Lung (tissue), 11 donors: ENCODE measurements at regions not wholly inside any gene's neighbourhood (a gene's known extent, or its start where the extent isn't known, plus 50 kb on each side); places are given as distances from the start of the nearest gene placed in this dataset.

Experiments used
- ATAC-seq: fragments of 200-7000 bp; cut with Tn5 transposase; one replicate; pipeline ENCODE4 v1.9.1; 2020; ENCODE audit warnings: moderate number of reproducible peaks; ENCODE audit not compliant: insufficient read depth, low FRiP score
- DNase-seq, 3 donors: peaks; one replicate each; pipeline ENCODE4 v3.0.0-alpha.2; 2013 to 2017
- H3K27ac ChIP-seq, 2 donors: one replicate each; pipeline ENCODE4 v1.5.1; 2013; ENCODE audit warnings: mild to moderate bottlenecking in 2 of 2, moderate library complexity in 2 of 2, control low read depth in 1 of 2, inconsistent platforms in 1 of 2, low read depth in 1 of 2, low read length in 1 of 2
- H3K27me3 ChIP-seq, 3 donors: one replicate each; pipeline ENCODE4 v1.5.1; 2013; ENCODE audit warnings: low read length in 2 of 3; ENCODE audit not compliant: control insufficient read depth in 3 of 3, insufficient read depth in 3 of 3
- H3K36me3 ChIP-seq, 4 donors: one replicate each; pipeline ENCODE4 v1.5.1; 2013; ENCODE audit warnings: low read length in 4 of 4, mild to moderate bottlenecking in 1 of 4, moderate library complexity in 1 of 4; ENCODE audit not compliant: control insufficient read depth in 4 of 4, insufficient read depth in 4 of 4
- H3K4me1 ChIP-seq, 5 donors: one replicate each; pipeline ENCODE4 v1.5.1; 2013; ENCODE audit warnings: low read length in 5 of 5, mild to moderate bottlenecking in 2 of 5, moderate library complexity in 1 of 5; ENCODE audit not compliant: control insufficient read depth in 5 of 5, insufficient read depth in 5 of 5
- H3K4me3 ChIP-seq: one replicate; pipeline ENCODE4 v1.5.1; 2013; ENCODE audit warnings: mild to moderate bottlenecking, control low read depth, moderate library complexity
- H3K9ac ChIP-seq, 2 donors: one replicate each; pipeline ENCODE4 v1.5.1; 2013; ENCODE audit warnings: low read length in 2 of 2, control low read depth in 1 of 2; ENCODE audit not compliant: insufficient read depth in 1 of 2
- H3K9me3 ChIP-seq, 4 donors: one replicate each; pipeline ENCODE4 v1.5.1; 2013; ENCODE audit warnings: low read length in 3 of 4, mild to moderate bottlenecking in 1 of 4, moderate library complexity in 1 of 4; ENCODE audit not compliant: control insufficient read depth in 4 of 4, insufficient read depth in 3 of 4
- WGBS, 2 donors: extraction: QIAGEN DNeasy Blood & Tissue Kit; methylation state at CpG; one replicate each; pipeline ENCODE4 v1.1.7; 2013; 5-methylcytosine and 5-hydroxymethylcytosine counted together
- TF ChIP-seq, protein P1 (sequence below): IDR thresholded peaks from 2 replicates; pipeline ENCODE4 v1.5.1; 2012; ENCODE audit warnings: mild to moderate bottlenecking; ENCODE audit errors: control extremely low read depth, extremely low read depth
- donor health status: control.
- donor health status: control.
- donor health status: Bipolar disorder and iron deficiency.
- donor health status: healthy.
- donor health status: DM: yes; HTN: yes; CAD: no.

DNA sequence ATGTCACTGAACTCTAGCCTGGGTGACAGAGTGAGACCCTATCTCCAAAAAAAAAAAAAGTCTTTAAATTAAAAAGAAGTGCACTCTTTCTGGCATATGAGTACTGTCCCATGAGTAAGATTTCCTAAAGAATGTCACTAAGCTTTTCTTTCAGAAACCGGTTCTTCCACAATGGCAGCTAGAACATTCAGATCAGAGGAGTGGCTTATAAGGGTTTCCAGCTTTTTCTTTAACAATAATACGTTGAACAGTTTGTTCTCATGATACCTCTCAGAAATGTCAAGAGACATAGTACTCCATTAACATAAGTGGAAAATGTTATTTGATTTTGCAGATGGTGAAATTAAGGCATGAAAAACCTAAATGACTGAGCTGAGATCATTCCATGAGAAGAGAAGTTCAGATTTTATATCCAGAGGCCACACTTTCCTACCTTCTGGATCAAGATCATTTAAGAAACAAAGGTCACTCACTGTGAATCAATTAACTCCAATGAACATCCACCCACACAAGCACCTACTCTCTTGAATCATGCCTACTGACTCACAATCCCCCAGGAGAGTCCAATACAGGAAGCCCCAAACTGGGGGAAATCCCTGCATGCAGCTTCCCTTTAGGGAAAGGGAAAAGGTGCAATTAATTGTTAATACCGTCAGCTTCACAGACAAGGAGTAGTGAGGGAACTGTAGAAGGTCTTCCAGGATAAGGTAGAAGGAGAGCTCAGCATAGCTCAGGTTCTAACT, 86.9 kb downstream of the SPTSSA start:
- DNase-seq: peak in 2 of 3 donors; percentile 74 to 86
- no peak overlapping the region for H3K9ac ChIP-seq
- TF ChIP-seq, protein P1, sequence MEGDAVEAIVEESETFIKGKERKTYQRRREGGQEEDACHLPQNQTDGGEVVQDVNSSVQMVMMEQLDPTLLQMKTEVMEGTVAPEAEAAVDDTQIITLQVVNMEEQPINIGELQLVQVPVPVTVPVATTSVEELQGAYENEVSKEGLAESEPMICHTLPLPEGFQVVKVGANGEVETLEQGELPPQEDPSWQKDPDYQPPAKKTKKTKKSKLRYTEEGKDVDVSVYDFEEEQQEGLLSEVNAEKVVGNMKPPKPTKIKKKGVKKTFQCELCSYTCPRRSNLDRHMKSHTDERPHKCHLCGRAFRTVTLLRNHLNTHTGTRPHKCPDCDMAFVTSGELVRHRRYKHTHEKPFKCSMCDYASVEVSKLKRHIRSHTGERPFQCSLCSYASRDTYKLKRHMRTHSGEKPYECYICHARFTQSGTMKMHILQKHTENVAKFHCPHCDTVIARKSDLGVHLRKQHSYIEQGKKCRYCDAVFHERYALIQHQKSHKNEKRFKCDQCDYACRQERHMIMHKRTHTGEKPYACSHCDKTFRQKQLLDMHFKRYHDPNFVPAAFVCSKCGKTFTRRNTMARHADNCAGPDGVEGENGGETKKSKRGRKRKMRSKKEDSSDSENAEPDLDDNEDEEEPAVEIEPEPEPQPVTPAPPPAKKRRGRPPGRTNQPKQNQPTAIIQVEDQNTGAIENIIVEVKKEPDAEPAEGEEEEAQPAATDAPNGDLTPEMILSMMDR: no peak
- peaks cover 0 to 9% (median 0%) of the 10 kb centered on the region in 5 donors for H3K4me1 ChIP-seq
- H3K27me3 ChIP-seq: no peaks in the 10 kb centered on the region
- 52 to 79% methylated on average over 3 of the region's 3 CpGs for WGBS, 2 donors
- no peaks in the 10 kb centered on the region for H3K9me3 ChIP-seq
- peak; percentile 55 for ATAC-seq
- no peak overlapping the region for H3K4me3 ChIP-seq
- H3K27ac ChIP-seq: peak overlapping the region in 1 of 2 donors; percentile 90
- H3K36me3 ChIP-seq: no peaks in the 10 kb centered on the region

DNA sequence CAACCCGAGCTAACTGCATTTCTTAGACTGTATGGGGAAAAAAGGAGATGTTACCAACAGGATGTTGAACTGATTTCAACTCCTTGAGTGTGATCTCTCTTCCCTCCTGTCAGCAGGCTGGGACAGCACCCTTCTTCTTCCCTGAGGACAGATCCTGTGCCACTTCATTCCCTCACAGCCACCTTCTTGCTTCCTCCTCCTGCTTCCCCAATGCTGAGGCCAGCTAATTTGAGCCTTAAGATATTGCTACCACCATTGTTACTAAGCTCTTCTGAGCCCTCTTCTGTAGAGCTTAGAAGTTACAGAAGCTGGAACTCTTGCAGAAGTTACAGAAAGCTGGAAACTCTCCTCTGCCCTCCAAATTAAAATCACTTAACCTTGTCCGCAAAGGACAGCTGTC, 88.8 kb downstream of the SPTSSA start:
- 49 to 62% methylated on average over 2 of the region's 2 CpGs for WGBS, 2 donors
- Histone ChIP-seq H3K9ac (no peak overlapping the region), H3K36me3 (no peaks in the 10 kb centered on the region), H3K9me3 (no peaks in the 10 kb centered on the region), H3K27me3 (no peaks in the 10 kb centered on the region), H3K27ac (peak overlapping the region in 1 of 2 donors; percentile 82), H3K4me1 (peaks cover 0 to 9% (median 0%) of the 10 kb centered on the region in 5 donors), H3K4me3 (no peak overlapping the region)
- DNase-seq: no peak
- ATAC-seq: no peak
- TF ChIP-seq, protein P1: no peak

DNA sequence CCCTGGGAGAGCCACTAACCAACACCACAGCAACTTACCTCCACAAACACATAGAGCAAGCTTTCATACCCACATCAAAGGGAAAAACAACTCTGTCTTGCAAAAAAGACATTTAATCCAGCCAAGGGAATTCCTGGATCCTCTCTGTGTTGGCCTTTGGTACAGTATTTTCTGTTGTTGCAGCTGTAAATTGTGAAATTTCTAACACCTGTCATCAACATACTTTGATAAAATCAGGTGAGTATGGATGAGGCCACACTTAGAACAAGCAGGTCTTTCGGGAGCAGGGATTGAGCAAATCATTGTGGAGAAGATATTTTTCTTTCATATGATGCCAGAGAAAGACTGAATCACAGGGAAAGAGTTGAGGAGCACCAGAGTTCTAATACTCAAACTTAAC, 89.3 kb downstream of the SPTSSA start:
- no peak overlapping the region for H3K4me3 ChIP-seq
- ATAC-seq (no peak), DNase-seq (no peak)
- 52 to 54% methylated on average over 1 of the region's 1 CpG for WGBS, 2 donors
- H3K9me3 ChIP-seq: no peaks in the 10 kb centered on the region
- H3K27ac ChIP-seq: peak overlapping the region in 1 of 2 donors; percentile 82
- no peak overlapping the region for H3K9ac ChIP-seq
- no peaks in the 10 kb centered on the region for H3K36me3 ChIP-seq
- peaks cover 0 to 8% (median 0%) of the 10 kb centered on the region in 5 donors for H3K4me1 ChIP-seq
- H3K27me3 ChIP-seq: no peaks in the 10 kb centered on the region
- TF ChIP-seq, protein P1: no peak
